ENCODE measurements at regions not wholly inside any gene's neighbourhood (a gene's known extent, or its start where the extent isn't known, plus 50 kb on each side); places are given as distances from the start of the nearest gene placed in this dataset.

DNA sequence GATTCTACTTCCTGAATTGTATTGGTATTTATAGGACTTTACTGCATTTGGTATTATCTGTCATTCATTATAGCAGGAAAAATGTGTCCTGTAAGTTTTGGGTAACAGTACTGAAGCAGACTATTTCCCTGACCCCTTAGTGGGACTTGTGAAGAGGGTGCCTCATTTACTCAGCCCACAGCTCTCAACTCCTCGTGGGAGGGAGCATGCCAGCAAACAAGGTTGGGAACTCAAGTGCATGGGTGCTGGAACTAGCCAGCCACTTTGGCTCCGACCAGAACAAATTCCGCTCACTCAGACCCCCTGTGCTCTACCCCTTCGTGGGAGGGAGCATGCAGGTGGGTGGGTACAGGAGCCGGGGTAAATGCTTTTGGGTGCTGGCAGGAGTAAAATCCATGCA, 1773.5 kb upstream of the WWC1 start:
- no peak for ATAC-seq
- H3K36me3 ChIP-seq: no peaks in the 10 kb centered on the region
- no peak for FAIRE-seq
- no peak overlapping the region for H3K27ac ChIP-seq
- 63 to 68% methylated on average over 5 of the region's 5 CpGs for WGBS, 2 donors
- no peak overlapping the region for H3K4me3 ChIP-seq
- H3K4me1 ChIP-seq: no peaks in the 10 kb centered on the region
- TF ChIP-seq, protein P1, sequence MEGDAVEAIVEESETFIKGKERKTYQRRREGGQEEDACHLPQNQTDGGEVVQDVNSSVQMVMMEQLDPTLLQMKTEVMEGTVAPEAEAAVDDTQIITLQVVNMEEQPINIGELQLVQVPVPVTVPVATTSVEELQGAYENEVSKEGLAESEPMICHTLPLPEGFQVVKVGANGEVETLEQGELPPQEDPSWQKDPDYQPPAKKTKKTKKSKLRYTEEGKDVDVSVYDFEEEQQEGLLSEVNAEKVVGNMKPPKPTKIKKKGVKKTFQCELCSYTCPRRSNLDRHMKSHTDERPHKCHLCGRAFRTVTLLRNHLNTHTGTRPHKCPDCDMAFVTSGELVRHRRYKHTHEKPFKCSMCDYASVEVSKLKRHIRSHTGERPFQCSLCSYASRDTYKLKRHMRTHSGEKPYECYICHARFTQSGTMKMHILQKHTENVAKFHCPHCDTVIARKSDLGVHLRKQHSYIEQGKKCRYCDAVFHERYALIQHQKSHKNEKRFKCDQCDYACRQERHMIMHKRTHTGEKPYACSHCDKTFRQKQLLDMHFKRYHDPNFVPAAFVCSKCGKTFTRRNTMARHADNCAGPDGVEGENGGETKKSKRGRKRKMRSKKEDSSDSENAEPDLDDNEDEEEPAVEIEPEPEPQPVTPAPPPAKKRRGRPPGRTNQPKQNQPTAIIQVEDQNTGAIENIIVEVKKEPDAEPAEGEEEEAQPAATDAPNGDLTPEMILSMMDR (IDR thresholded peaks at IDR 0.05): no peak
- intact Hi-C loops (cut with DNase I): no loop called here
- DNase-seq: peak in 1 of 6 donors; percentile 28
- no peaks in the 10 kb centered on the region for H3K27me3 ChIP-seq
- no peaks in the 10 kb centered on the region for H3K9me3 ChIP-seq

DNA sequence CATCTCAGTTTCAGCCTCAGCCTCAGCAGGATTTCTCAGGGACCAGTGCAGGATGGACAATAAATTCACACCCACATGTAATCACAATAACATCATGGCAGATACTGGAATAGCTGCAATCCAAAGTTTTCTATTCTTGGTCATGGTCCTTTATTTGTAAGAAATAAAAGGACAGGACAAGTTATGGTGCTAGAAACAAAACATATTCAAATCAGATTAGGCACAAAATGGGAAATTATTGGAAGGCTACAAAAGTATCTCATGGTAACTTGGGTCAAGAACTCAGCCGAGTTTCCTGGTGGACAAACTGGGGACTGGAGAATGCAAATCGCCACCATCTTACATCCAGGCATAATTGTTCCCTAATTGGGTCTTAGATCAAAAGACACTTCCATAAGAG, 1768.2 kb upstream of the WWC1 start:
- intact Hi-C loops (cut with DNase I): no loop called here
- no peaks in the 10 kb centered on the region for H3K4me1 ChIP-seq
- ATAC-seq: no peak
- H3K9me3 ChIP-seq: no peaks in the 10 kb centered on the region
- H3K27me3 ChIP-seq: no peaks in the 10 kb centered on the region
- WGBS, 2 donors: 71 to 88% methylated on average over 2 of the region's 2 CpGs
- no peak for DNase-seq
- TF ChIP-seq, protein P1 (IDR thresholded peaks at IDR 0.05): no peak
- no peaks in the 10 kb centered on the region for H3K36me3 ChIP-seq
- FAIRE-seq: no peak
- no peak overlapping the region for H3K27ac ChIP-seq
- H3K4me3 ChIP-seq: no peak overlapping the region

DNA sequence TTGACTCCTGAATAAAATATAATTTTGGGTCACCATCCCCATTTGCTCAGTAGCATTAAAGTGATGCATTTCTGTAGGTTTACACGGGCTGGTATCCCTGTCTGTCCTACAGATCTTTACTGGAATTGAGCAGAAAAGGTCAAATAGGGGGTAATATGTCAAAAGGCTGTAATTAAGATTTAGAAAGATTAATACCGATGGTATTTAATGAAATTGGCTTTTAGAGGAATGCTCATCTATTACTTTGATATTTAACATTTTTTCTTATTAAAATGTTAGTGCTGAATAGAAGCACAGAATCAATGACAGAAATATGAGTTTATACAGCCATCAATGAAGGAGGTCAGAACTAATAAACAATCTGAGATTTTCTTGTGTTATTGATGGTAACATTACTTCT, 1762.2 kb upstream of the WWC1 start:
- intact Hi-C loops (cut with DNase I): no loop called here
- FAIRE-seq: no peak

DNA sequence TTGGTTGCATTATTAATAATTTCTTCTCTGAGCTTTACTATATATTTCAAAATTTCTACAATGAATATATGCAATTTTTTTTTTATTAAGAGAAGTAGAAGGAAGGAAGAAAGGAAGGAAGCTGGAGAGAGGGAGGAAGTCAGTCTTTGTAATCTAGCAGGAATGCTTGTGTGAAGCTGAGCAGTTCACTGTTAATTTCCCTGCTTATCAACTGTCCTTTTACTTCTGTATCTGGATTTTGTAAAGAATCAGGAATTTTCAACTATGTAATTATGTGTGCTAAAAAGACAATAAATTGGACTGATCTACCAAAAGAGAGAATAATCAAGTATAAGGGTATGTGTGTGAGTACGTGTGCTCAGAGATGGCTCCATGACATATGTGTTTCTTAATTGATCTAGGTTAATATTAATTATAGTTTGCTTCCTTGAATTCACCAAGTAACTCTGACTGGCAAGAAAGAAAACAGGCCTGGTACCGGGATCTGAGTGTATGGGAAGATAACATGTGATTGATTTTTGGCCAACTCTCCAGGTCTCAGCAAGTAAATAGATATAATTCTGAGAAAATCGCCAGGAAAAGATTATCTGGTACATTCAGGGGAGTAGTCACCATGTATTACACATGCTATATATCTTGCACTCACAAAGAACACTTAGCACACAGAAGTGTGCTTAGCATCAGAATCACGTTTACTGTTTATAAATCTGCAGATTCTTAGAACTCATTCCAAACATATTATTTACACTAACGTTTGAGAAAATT, 1758.8 kb upstream of the WWC1 start:
- WGBS, 2 donors: 16 to 22% methylated on average over 5 of the region's 5 CpGs
- peak in 3 of 4 donors; percentile 17 to 55 (median 43) for ATAC-seq
- no peak for DNase-seq
- no peaks in the 10 kb centered on the region for H3K9me3 ChIP-seq
- H3K4me3 ChIP-seq: no peak overlapping the region
- H3K27ac ChIP-seq: no peak overlapping the region
- intact Hi-C loops (cut with DNase I): no loop called here
- no peaks in the 10 kb centered on the region for H3K36me3 ChIP-seq
- FAIRE-seq: no peak
- H3K4me1 ChIP-seq: no peaks in the 10 kb centered on the region
- TF ChIP-seq, protein P1 (IDR thresholded peaks at IDR 0.05): no peak
- H3K27me3 ChIP-seq: no peaks in the 10 kb centered on the region

More for the DNA sequence above, 1762.2 kb upstream of the WWC1 start:
- Histone ChIP-seq H3K4me3 (no peak overlapping the region), H3K4me1 (no peaks in the 10 kb centered on the region), H3K9me3 (no peaks in the 10 kb centered on the region), H3K27me3 (no peaks in the 10 kb centered on the region), H3K36me3 (no peaks in the 10 kb centered on the region), H3K27ac (no peak overlapping the region)
- ATAC-seq: no peak
- WGBS, 2 donors: 30 to 39% methylated on average over 2 of the region's 2 CpGs
- no peak for DNase-seq
- TF ChIP-seq, protein P1 (IDR thresholded peaks at IDR 0.05): no peak

DNA sequence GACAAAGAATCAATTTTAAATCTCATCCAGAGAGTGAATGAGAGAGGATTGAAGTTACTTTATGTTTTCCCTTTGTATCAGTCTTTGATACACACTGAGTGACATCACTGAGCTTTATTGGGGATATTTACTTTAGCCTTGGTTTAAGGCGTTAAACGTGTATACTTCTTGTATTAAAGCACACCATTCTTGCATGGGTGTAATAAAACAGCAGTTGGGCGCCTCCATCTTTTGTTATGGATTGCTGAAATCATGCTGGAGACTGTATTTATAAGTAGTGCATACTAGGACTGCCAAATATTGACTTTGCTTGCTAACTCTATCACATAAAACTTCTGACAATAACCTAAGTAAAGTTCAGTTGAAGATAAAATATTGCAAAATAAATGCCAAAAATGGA, 1755.8 kb upstream of the WWC1 start:
- no peak for DNase-seq
- Histone ChIP-seq H3K27ac (no peak overlapping the region), H3K4me1 (no peaks in the 10 kb centered on the region), H3K9me3 (no peaks in the 10 kb centered on the region), H3K36me3 (no peaks in the 10 kb centered on the region), H3K4me3 (no peak overlapping the region), H3K27me3 (no peaks in the 10 kb centered on the region)
- ATAC-seq: no peak
- intact Hi-C loops (cut with DNase I): no loop called here
- TF ChIP-seq, protein P1 (IDR thresholded peaks at IDR 0.05): no peak
- FAIRE-seq: no peak
- 26 to 28% methylated on average over 3 of the region's 3 CpGs for WGBS, 2 donors

Measured in pancreas (tissue), 10 donors.